ENCODE measurements at regions not wholly inside any gene's neighbourhood (a gene's known extent, or its start where the extent isn't known, plus 50 kb on each side); places are given as distances from the start of the nearest gene placed in this dataset.

GRCh38 chrX:9388450-9388849 is 76.4 kb upstream of the TBL1X start:
- Histone ChIP-seq H3K9me2 (replicated peaks; ENCODE audit: insufficient read depth, low read length) (no peaks in the 10 kb centered on the region), H3K36me3 (ENCODE audit: low read length) (no peaks in the 10 kb centered on the region), H3K79me2 (ENCODE audit: insufficient read depth, low read length) (no peaks in the 10 kb centered on the region), H2AFZ (ENCODE audit: low read depth, low read length, severe bottlenecking) (no peak overlapping the region), H3K9me3 (ENCODE audit: insufficient read depth, low read length) (no peaks in the 10 kb centered on the region), H3K27ac (ENCODE audit: low read depth, low read length) (no peak overlapping the region), H3K4me3 (ENCODE audit: insufficient read depth, low read length, poor library complexity, severe bottlenecking) (no peak overlapping the region), H3K4me2 (ENCODE audit: low read depth, low read length, poor library complexity, severe bottlenecking) (no peak overlapping the region), H3F3A (ENCODE audit: insufficient read depth) (no peaks in the 10 kb centered on the region), H3K9ac (ENCODE audit: low read length) (no peak overlapping the region), H3K27me3 (ENCODE audit: low read length) (no peaks in the 10 kb centered on the region), H4K20me1 (ENCODE audit: low read depth, low read length) (no peaks in the 10 kb centered on the region)
- TF ChIP-seq, protein P1, sequence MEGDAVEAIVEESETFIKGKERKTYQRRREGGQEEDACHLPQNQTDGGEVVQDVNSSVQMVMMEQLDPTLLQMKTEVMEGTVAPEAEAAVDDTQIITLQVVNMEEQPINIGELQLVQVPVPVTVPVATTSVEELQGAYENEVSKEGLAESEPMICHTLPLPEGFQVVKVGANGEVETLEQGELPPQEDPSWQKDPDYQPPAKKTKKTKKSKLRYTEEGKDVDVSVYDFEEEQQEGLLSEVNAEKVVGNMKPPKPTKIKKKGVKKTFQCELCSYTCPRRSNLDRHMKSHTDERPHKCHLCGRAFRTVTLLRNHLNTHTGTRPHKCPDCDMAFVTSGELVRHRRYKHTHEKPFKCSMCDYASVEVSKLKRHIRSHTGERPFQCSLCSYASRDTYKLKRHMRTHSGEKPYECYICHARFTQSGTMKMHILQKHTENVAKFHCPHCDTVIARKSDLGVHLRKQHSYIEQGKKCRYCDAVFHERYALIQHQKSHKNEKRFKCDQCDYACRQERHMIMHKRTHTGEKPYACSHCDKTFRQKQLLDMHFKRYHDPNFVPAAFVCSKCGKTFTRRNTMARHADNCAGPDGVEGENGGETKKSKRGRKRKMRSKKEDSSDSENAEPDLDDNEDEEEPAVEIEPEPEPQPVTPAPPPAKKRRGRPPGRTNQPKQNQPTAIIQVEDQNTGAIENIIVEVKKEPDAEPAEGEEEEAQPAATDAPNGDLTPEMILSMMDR (IDR thresholded peaks at IDR 0.05; ENCODE audit: insufficient read depth, low read length, poor library complexity, severe bottlenecking), result no peak
- TF ChIP-seq EZH2phosphoT487 (conservative IDR thresholded peaks at IDR 0.05; ENCODE audit: low read length), result no peak

GRCh38 chrX:9390121-9390520 is 74.7 kb upstream of the TBL1X start:
- H3K4me2 ChIP-seq (ENCODE audit: low read depth, low read length, poor library complexity, severe bottlenecking), result no peak overlapping the region
- no peaks in the 10 kb centered on the region for H3K9me2 ChIP-seq (replicated peaks; ENCODE audit: insufficient read depth, low read length)
- H3K9me3 ChIP-seq (ENCODE audit: insufficient read depth, low read length), result no peaks in the 10 kb centered on the region
- H2AFZ ChIP-seq (ENCODE audit: low read depth, low read length, severe bottlenecking), result no peak overlapping the region
- no peaks in the 10 kb centered on the region for H3K27me3 ChIP-seq (ENCODE audit: low read length)
- H3K9ac ChIP-seq (ENCODE audit: low read length), result no peak overlapping the region
- TF ChIP-seq, protein P1 (IDR thresholded peaks at IDR 0.05; ENCODE audit: insufficient read depth, low read length, poor library complexity, severe bottlenecking), result no peak
- TF ChIP-seq EZH2phosphoT487 (conservative IDR thresholded peaks at IDR 0.05; ENCODE audit: low read length), result no peak
- H3F3A ChIP-seq (ENCODE audit: insufficient read depth), result no peaks in the 10 kb centered on the region
- H3K27ac ChIP-seq (ENCODE audit: low read depth, low read length), result no peak overlapping the region
- H3K79me2 ChIP-seq (ENCODE audit: insufficient read depth, low read length), result no peaks in the 10 kb centered on the region
- H3K4me3 ChIP-seq (ENCODE audit: insufficient read depth, low read length, poor library complexity, severe bottlenecking), result no peak overlapping the region
- no peaks in the 10 kb centered on the region for H4K20me1 ChIP-seq (ENCODE audit: low read depth, low read length)
- no peaks in the 10 kb centered on the region for H3K36me3 ChIP-seq (ENCODE audit: low read length)

DNA sequence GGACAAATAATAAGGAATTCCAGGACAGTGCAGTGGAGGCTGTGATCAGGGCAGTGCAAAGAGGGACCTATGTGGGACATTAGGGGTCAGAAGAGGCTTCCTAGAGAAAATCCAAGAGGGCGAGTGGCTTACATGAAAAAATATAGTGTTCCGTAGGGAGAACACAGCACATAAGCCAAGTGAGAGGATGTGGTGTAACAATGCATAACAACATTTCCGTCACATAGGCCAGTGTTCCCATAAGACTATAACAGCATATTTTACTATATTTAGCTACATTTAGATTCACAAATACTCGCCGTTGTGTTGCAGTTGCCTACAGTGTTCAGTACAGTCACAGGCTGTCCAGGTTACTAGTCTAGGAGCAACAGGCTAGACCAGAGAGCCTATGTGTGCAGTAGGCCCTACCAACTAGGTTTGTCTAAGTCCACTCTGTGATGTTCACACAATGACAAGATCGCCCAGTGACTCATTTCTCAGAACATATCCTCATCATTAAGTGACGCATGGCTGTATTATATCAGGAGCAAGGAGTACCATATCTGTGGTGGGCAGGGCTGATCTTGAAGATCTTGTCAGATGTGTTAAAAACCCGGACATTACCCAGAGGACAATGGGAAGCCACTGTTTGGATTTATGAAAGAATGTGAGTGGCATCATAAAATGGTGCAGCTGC is 74.0 kb upstream of the TBL1X start:
- Histone ChIP-seq H3K9me2 (replicated peaks; ENCODE audit: insufficient read depth, low read length) (no peaks in the 10 kb centered on the region), H4K20me1 (ENCODE audit: low read depth, low read length) (no peaks in the 10 kb centered on the region), H3K27ac (ENCODE audit: low read depth, low read length) (no peak overlapping the region), H3K4me3 (ENCODE audit: insufficient read depth, low read length, poor library complexity, severe bottlenecking) (no peak overlapping the region), H3K4me2 (ENCODE audit: low read depth, low read length, poor library complexity, severe bottlenecking) (no peak overlapping the region), H3F3A (ENCODE audit: insufficient read depth) (no peaks in the 10 kb centered on the region), H3K27me3 (ENCODE audit: low read length) (no peaks in the 10 kb centered on the region), H2AFZ (ENCODE audit: low read depth, low read length, severe bottlenecking) (no peak overlapping the region), H3K9ac (ENCODE audit: low read length) (no peak overlapping the region), H3K36me3 (ENCODE audit: low read length) (no peaks in the 10 kb centered on the region), H3K9me3 (ENCODE audit: insufficient read depth, low read length) (no peaks in the 10 kb centered on the region), H3K79me2 (ENCODE audit: insufficient read depth, low read length) (no peaks in the 10 kb centered on the region)
- no peak for TF ChIP-seq EZH2phosphoT487 (conservative IDR thresholded peaks at IDR 0.05; ENCODE audit: low read length)
- TF ChIP-seq, protein P1 (IDR thresholded peaks at IDR 0.05; ENCODE audit: insufficient read depth, low read length, poor library complexity, severe bottlenecking), result no peak

Measured in SU-DHL-6 (cell line).